Adipocyte (in vitro differentiated cells): ENCODE measurements at regions not wholly inside any gene's neighbourhood (a gene's known extent, or its start where the extent isn't known, plus 50 kb on each side); places are given as distances from the start of the nearest gene placed in this dataset.

Experiments
- DNase-seq: peaks from one replicate; pipeline ENCODE4 v3.0.0-alpha.2; 2015; ENCODE audit warnings: low read depth
- H3K27me3 ChIP-seq: replicated peaks from 2 replicates; pipeline ENCODE4 v1.7.0; 2013; ENCODE audit warnings: mild to moderate bottlenecking, low read length, moderate library complexity; ENCODE audit not compliant: control insufficient read depth, insufficient read depth
- H3K36me3 ChIP-seq: 2 replicates; pipeline ENCODE4 v1.7.0; 2013; ENCODE audit warnings: low read length, mild to moderate bottlenecking, moderate library complexity; ENCODE audit not compliant: control insufficient read depth, insufficient read depth, severe bottlenecking
- H3K4me1 ChIP-seq: 2 replicates; pipeline ENCODE4 v1.7.0; 2013; ENCODE audit warnings: mild to moderate bottlenecking, low read length, moderate library complexity; ENCODE audit not compliant: control insufficient read depth, insufficient read depth
- H3K4me3 ChIP-seq: 2 replicates; pipeline ENCODE4 v1.7.0; 2013; ENCODE audit warnings: mild to moderate bottlenecking, low read length, moderate library complexity
- H3K9ac ChIP-seq: 2 replicates; pipeline ENCODE4 v1.7.0; 2013; ENCODE audit warnings: mild to moderate bottlenecking, low read length, moderate library complexity
- H3K9me3 ChIP-seq: 2 replicates; pipeline ENCODE4 v1.7.0; 2013; ENCODE audit warnings: mild to moderate bottlenecking, low read length, moderate library complexity; ENCODE audit not compliant: control insufficient read depth

DNA sequence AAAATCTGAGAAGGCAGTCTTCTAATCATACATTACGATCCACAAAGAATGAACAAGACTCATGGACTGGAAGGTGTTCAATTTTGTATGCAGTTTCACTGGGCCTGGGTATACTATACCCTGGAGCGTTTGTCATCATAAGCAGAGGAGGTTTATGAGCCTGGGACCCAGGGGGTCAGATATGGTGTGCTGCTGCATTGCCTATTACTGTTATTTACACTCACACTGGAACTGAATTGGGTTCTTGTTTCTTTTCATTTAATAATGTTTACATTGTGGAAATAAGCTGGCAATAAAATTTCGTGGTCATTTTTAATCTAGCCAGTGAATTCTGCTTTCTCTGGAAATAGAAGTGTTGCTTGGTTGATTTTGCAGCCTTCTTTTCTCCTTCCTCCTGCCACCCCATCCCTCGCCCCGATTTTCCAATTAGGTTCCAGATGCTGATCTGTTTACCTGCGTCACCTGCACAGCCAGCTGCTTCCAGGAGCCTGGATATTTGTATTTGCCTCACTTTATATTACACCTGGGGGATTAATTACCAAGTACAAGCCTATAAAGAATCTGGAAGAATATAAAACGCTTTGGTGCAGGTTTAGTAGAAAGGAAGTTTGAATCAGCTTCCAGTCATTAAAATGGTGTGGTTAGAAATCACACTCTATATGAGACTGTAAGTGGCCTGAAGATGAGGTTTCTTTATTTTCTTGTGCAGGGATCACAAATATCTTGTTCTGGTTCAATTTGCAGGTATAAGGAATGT lies 234.4 kb downstream of the SOCS6 start:
- H3K9me3 ChIP-seq, result no peaks in the 10 kb centered on the region
- no peak overlapping the region for H3K9ac ChIP-seq
- no peaks in the 10 kb centered on the region for H3K27me3 ChIP-seq
- H3K4me3 ChIP-seq, result no peak overlapping the region
- DNase-seq, result no peak
- H3K4me1 ChIP-seq, result no peaks in the 10 kb centered on the region
- no peaks in the 10 kb centered on the region for H3K36me3 ChIP-seq

- Histone ChIP-seq H3K27me3 (no peaks in the 10 kb centered on the region), H3K9ac (no peak overlapping the region)
- DNase-seq, result no peak
These were observed 233.4 kb downstream of the SOCS6 start for GRCh38 chr18:70522183-70522680.

GRCh38 chr18:70520867-70521266 lies 232.0 kb downstream of the SOCS6 start:
- Histone ChIP-seq H3K36me3 (no peaks in the 10 kb centered on the region), H3K27me3 (no peaks in the 10 kb centered on the region), H3K9me3 (no peaks in the 10 kb centered on the region), H3K4me1 (no peaks in the 10 kb centered on the region), H3K9ac (no peak overlapping the region), H3K4me3 (no peak overlapping the region)
- no peak for DNase-seq

More at GRCh38 chr18:70522183-70522680, 233.4 kb downstream of the SOCS6 start:
- Histone ChIP-seq H3K36me3 (no peaks in the 10 kb centered on the region), H3K4me1 (no peaks in the 10 kb centered on the region), H3K9me3 (no peaks in the 10 kb centered on the region), H3K4me3 (no peak overlapping the region)

DNA sequence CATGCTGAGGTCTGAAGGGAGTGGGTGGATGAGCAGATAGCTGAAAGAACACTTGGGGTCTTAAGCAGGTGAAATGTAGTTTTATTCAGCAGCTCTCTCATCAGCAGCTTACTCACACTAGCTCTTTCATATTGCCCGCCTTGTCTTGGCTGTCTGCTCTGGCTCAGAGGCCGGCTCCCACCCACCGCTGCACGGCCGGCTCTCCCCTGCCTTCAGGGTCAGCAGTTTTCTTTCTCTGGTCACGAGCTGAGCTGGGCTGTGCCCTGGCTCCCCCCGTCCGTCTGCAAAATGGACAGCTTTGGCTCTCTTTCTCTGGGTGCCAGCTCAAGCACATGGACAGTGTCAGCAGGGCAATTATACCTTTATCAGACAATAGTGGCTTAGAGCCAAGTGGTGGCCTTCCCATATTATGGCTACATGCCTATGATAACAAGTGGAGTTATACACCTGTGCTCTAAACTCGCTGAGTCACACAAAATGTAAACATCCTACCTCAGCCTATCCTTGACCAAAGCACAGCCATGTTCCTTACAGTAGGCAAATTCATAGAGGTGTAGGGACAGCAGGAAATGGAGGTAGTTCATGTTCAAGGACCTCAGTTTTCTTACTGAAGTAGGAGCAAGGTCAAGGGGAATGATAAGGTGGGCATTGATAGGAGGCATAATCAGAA lies 224.8 kb downstream of the SOCS6 start:
- peaks cover 8% of the 10 kb centered on the region for H3K27me3 ChIP-seq
- no peak overlapping the region for H3K9ac ChIP-seq
- H3K9me3 ChIP-seq, result no peaks in the 10 kb centered on the region
- no peaks in the 10 kb centered on the region for H3K4me1 ChIP-seq
- H3K36me3 ChIP-seq, result no peaks in the 10 kb centered on the region
- H3K4me3 ChIP-seq, result no peak overlapping the region
- no peak for DNase-seq

DNA sequence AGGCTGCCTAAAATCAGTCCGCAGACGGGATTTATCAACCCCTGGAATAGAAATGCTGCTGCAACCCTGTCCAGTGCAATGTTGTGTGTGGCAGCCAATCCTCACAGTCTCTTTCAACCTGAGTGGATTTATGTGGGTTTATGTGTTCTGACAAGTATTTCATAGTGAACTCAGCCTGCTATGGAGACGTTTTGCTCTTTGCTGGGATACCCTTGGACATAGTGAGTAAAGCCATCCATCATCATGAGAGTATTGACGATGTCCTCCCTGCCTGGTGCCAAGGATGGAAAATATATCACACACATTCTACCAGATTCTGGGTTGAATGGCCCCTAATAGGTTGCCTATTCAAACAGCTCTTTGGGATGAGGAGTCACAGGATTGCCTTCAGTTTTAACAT lies 219.1 kb downstream of the SOCS6 start:
- Histone ChIP-seq H3K27me3 (peaks cover 8% of the 10 kb centered on the region), H3K9ac (no peak overlapping the region), H3K4me1 (no peaks in the 10 kb centered on the region), H3K9me3 (no peaks in the 10 kb centered on the region), H3K36me3 (no peaks in the 10 kb centered on the region), H3K4me3 (no peak overlapping the region)
- no peak for DNase-seq

- Histone ChIP-seq H3K4me3 (no peak overlapping the region), H3K36me3 (no peaks in the 10 kb centered on the region), H3K9ac (no peak overlapping the region), H3K9me3 (no peaks in the 10 kb centered on the region), H3K4me1 (no peaks in the 10 kb centered on the region), H3K27me3 (peaks cover 8% of the 10 kb centered on the region)
- DNase-seq, result no peak
These were observed 217.7 kb downstream of the SOCS6 start for GRCh38 chr18:70506511-70506910.

DNA sequence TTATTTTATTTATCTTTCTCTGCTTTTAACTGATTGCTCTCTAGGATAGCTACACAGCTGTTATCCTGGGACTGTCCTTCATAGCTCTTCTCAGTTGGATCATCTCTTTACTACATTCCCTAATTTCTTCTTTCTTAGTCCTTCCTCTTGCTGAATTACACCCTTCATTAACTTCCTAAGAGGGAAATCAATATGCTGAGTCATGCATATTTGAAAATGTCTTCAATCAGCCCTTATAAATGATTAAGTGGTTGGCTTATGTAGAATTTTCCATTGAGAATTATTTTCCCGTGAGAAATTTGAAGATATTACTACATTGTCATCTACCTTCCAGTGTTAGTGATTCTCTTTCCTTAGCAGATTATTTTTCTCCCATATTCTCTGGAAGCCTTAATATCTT lies 214.2 kb downstream of the SOCS6 start:
- no peaks in the 10 kb centered on the region for H3K9me3 ChIP-seq
- no peaks in the 10 kb centered on the region for H3K4me1 ChIP-seq
- no peaks in the 10 kb centered on the region for H3K36me3 ChIP-seq
- no peaks in the 10 kb centered on the region for H3K27me3 ChIP-seq
- DNase-seq, result no peak
- H3K4me3 ChIP-seq, result no peak overlapping the region
- no peak overlapping the region for H3K9ac ChIP-seq

DNA sequence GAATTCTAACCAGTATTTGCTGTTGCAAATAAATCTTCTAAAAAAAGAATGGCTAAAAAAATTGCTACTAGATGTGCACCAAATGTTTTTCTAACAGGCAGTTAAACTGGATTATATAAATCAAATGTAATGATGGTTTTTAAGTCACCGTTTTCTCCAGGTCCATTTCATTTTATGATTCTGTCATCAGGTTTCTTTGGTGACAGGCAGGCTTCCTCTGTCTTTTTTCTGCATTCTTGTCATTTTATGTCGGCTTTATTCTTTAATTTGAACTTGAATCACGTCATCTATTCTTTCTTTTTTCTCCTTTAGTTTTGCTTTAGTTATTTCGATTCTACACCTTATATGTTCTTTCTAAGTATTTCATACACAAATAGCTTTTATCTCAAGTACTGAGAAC lies 212.5 kb downstream of the SOCS6 start:
- Histone ChIP-seq H3K27me3 (no peaks in the 10 kb centered on the region), H3K4me3 (no peak overlapping the region), H3K9ac (no peak overlapping the region), H3K36me3 (no peaks in the 10 kb centered on the region), H3K4me1 (no peaks in the 10 kb centered on the region), H3K9me3 (no peaks in the 10 kb centered on the region)
- no peak for DNase-seq

DNA sequence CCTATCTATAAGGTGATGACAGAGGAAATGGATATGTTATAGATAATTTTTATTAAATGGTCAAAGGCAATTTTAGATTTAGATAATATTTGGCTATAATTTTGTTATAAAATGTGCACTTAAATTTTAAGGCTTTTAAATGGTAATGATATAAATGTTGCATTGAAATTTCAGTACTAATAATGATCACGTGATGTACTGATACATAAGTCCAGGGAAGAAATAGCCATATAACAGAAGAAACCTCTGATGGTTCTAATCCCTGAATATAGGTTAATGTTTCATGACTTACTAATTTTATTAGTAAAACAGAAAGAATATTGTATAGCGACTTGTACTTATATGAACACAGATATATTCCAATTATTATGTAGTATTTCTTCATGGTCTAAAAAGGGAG lies 211.9 kb downstream of the SOCS6 start:
- Histone ChIP-seq H3K9ac (no peak overlapping the region), H3K4me3 (no peak overlapping the region), H3K4me1 (no peaks in the 10 kb centered on the region), H3K9me3 (no peaks in the 10 kb centered on the region), H3K36me3 (no peaks in the 10 kb centered on the region), H3K27me3 (no peaks in the 10 kb centered on the region)
- no peak for DNase-seq

DNA sequence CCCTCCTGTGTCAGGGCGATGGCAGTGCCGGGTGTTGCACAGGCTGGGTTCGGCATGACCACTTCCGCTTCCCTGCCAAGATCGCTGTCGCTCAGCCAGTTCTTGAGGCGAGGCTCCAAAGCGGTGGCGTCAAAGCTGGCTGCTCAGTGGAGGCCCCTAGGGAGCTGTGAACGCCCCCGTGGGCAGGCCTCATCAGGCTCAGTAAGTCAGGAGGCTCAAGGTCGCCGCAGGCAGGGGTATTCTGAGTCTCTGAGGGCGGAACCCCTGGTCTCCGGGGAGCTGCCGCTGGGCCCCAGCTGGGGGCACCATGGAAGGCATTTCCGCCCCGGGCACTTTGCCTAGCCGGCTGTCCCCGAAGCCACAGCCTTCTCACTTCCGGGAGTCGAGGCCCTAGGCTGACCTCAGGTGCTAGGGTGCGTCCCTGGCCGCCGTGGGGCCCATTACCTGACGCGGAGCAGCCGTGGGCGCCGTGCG lies 210.4 kb downstream of the SOCS6 start:
- Histone ChIP-seq H3K9me3 (no peaks in the 10 kb centered on the region), H3K4me3 (no peak overlapping the region), H3K4me1 (no peaks in the 10 kb centered on the region), H3K27me3 (no peaks in the 10 kb centered on the region), H3K9ac (no peak overlapping the region), H3K36me3 (no peaks in the 10 kb centered on the region)
- no peak for DNase-seq

DNA sequence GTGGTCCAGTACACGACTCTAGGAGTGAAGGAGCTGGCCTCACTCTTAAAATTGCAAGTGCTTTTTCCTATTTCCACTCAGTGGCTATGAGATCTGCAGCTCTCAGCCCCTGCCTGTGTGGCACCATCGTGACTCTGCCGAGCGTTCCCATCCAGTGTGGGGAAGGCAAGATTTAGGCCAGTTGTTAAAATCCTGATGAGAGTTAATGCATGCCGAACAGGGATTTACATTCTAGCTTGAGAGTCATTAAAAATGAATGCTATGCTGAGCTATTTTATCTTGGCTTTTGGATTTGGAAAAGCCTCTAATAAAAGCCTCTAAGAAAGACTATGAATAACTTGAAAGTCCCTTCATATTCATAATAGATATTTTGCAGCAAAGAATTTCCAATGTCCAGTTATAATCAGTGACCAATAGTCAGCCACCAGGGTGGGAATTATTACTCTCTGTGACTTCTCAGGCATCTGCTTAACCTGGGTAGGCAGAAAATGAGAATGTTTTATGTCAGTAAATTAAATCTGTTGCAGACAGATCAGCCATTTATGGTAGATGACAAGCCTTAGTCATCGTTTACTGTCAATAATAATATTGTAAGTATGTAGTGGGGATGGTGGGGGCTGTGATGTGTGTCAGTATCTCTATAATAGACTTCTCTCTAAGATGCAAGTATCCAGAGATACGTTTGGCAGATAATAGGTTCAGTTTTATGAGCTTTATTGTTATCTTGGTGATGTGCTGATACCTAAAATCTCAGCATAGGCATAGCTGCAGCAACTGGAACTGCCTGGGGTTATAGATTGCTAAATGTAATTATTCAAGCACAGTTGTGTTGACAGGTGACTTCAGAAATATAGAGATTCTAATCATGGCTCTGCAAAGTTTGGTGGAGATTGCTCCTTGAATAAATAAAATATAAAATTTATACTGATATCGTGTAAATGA lies 207.8 kb downstream of the SOCS6 start:
- Histone ChIP-seq H3K36me3 (no peaks in the 10 kb centered on the region), H3K4me3 (no peak overlapping the region), H3K9ac (no peak overlapping the region), H3K9me3 (no peaks in the 10 kb centered on the region), H3K27me3 (no peaks in the 10 kb centered on the region), H3K4me1 (no peaks in the 10 kb centered on the region)
- no peak for DNase-seq
